Mammary epithelial cell (primary cell): ENCODE measurements at regions not wholly inside any gene's neighbourhood (a gene's known extent, or its start where the extent isn't known, plus 50 kb on each side); places are given as distances from the start of the nearest gene placed in this dataset.

ENCODE experiments used
- EZH2 ChIP-seq: IDR thresholded peaks from 2 replicates; pipeline ENCODE4 v1.6.1; 2012; ENCODE audit warnings: low read length, inconsistent platforms, borderline replicate concordance
- TF ChIP-seq, protein P1 (sequence below), 2 donors: IDR thresholded peaks in 1 of 2; conservative IDR thresholded peaks in 1 of 2; 2 replicates each; pipeline ENCODE4 v1.5.1; 2011 to 2012; ENCODE audit warnings: inconsistent platforms in 2 of 2, low read length in 2 of 2, mild to moderate bottlenecking in 2 of 2, control low read depth in 1 of 2, low read depth in 1 of 2; ENCODE audit not compliant: insufficient read depth in 1 of 2; ENCODE audit errors: extremely low read depth in 1 of 2

DNA sequence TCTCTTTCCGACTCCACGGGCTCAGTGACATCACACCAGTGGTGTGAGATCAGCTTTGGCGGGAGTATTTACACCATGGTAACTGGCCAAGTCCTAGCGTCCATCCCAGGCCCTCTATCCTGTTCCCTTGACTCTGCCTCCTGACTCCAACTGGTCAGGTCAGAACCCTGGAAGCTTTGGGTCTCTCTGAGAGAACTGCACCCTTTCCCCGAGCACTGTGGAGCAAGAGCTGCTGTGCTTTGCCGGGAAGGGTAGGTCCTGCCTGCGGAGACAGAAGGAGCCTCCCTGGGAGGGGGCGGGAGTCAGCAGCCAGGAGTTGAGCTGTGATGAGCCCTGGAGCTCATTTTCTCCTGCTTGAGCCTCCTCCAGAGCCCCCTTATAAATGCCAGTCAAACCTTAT is 212.1 kb upstream of the TNRC6C start:
- TF ChIP-seq, protein P1, sequence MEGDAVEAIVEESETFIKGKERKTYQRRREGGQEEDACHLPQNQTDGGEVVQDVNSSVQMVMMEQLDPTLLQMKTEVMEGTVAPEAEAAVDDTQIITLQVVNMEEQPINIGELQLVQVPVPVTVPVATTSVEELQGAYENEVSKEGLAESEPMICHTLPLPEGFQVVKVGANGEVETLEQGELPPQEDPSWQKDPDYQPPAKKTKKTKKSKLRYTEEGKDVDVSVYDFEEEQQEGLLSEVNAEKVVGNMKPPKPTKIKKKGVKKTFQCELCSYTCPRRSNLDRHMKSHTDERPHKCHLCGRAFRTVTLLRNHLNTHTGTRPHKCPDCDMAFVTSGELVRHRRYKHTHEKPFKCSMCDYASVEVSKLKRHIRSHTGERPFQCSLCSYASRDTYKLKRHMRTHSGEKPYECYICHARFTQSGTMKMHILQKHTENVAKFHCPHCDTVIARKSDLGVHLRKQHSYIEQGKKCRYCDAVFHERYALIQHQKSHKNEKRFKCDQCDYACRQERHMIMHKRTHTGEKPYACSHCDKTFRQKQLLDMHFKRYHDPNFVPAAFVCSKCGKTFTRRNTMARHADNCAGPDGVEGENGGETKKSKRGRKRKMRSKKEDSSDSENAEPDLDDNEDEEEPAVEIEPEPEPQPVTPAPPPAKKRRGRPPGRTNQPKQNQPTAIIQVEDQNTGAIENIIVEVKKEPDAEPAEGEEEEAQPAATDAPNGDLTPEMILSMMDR (conservative IDR thresholded peaks at IDR 0.05 in 1 of 2, IDR thresholded peaks at IDR 0.05 in 1 of 2; ENCODE audit: extremely low read depth in 1 of 2, insufficient read depth in 1 of 2, low read depth in 1 of 2, low read length in 2 of 2) = no peak
- TF ChIP-seq EZH2 = no peak
